Esophagus squamous epithelium (tissue), 5 donors: ENCODE measurements at regions not wholly inside any gene's neighbourhood (a gene's known extent, or its start where the extent isn't known, plus 50 kb on each side); places are given as distances from the start of the nearest gene placed in this dataset.

ENCODE experiments used
- DNase-seq: peaks from one replicate; lab custom pipeline; 2025; lab: John Stamatoyannopoulos, UW
- H3K27ac ChIP-seq, 4 donors: fragments of 200-600 bp; sonication (generic); one replicate each; pipeline ENCODE4 v1.5.1; 2016 to 2019; ENCODE audit warnings: mild to moderate bottlenecking in 1 of 4
- H3K27me3 ChIP-seq, 4 donors: fragments of 200-600 bp; sonication (generic); 1 replicate in 3 of 4; 2 replicates in 1 of 4; pipeline versions ENCODE4 v1.5.1 to v1.6.0; 2017 to 2021; ENCODE audit warnings: antibody characterized with exemption in 1 of 4
- H3K36me3 ChIP-seq, 3 donors: fragments of 200-600 bp; sonication (generic); one replicate each; pipeline ENCODE4 v1.5.1; 2016 to 2019
- H3K4me1 ChIP-seq, 3 donors: fragments of 200-600 bp; sonication (generic); one replicate each; pipeline ENCODE4 v1.5.1; 2017 to 2019
- H3K4me3 ChIP-seq, 4 donors: fragments of 200-600 bp; sonication (generic); 1 replicate in 3 of 4; 2 replicates in 1 of 4; pipeline ENCODE4 v1.5.1; 2016 to 2019; ENCODE audit warnings: mild to moderate bottlenecking in 2 of 4, moderate library complexity in 1 of 4
- H3K9me3 ChIP-seq, 3 donors: fragments of 200-600 bp; sonication (generic); one replicate each; pipeline ENCODE4 v1.5.1; 2016 to 2019
- CTCF ChIP-seq, 6 experiments: fragments of 450-650 bp in 4 of 6; fragments of 200-600 bp in 2 of 6; sonication (generic) in 2 of 6; IDR thresholded peaks; one replicate each; pipeline ENCODE4 v1.5.1; 2016 to 2019; ENCODE audit warnings: antibody characterized with exemption in 6 of 6, mild to moderate bottlenecking in 4 of 6, moderate library complexity in 4 of 6
- POLR2A ChIP-seq, 4 donors: fragments of 450-650 bp; IDR thresholded peaks; one replicate each; pipeline ENCODE4 v1.6.1; 2017; ENCODE audit warnings: antibody characterized with exemption in 4 of 4, mild to moderate bottlenecking in 4 of 4, moderate library complexity in 3 of 4
- WGBS, 2 donors: methylation state at CpG; one replicate each; pipeline ENCODE4 v1.1.5; 2018; 5-methylcytosine and 5-hydroxymethylcytosine counted together
- intact Hi-C: fragments of 100-400 bp; cut with DNase I; formaldehyde crosslinking; loops from one replicate; pipeline ENCODE4 v1.15.0; 2022
- donor health status: DM: yes; HTN: yes; CAD: no.

GRCh38 chr6:66808771-66809170, 1101.7 kb upstream of the EYS start:
- WGBS, 2 donors = 87 to 94% methylated on average over 1 of the region's 1 CpG
- intact Hi-C loops = no loop called here

GRCh38 chr6:66796987-66797386, 1090.0 kb upstream of the EYS start:
- no peak overlapping the region for H3K27ac ChIP-seq
- no peak overlapping the region for H3K4me3 ChIP-seq
- no peaks in the 10 kb centered on the region for H3K9me3 ChIP-seq
- no peak for TF ChIP-seq POLR2A (IDR thresholded peaks at IDR 0.05)
- TF ChIP-seq CTCF (IDR thresholded peaks at IDR 0.05) = no peak
- H3K4me1 ChIP-seq = no peaks in the 10 kb centered on the region
- no peak for DNase-seq
- H3K36me3 ChIP-seq = no peaks in the 10 kb centered on the region
- intact Hi-C loops = no loop called here
- WGBS, 2 donors = 37 to 59% methylated on average over 3 of the region's 3 CpGs
- H3K27me3 ChIP-seq = no peaks in the 10 kb centered on the region

More at GRCh38 chr6:66808771-66809170, 1101.7 kb upstream of the EYS start:
- Histone ChIP-seq H3K27me3 (no peaks in the 10 kb centered on the region), H3K4me1 (no peaks in the 10 kb centered on the region), H3K4me3 (no peak overlapping the region), H3K36me3 (no peaks in the 10 kb centered on the region), H3K27ac (no peak overlapping the region), H3K9me3 (no peaks in the 10 kb centered on the region)
- TF ChIP-seq POLR2A (IDR thresholded peaks at IDR 0.05) (no peak), CTCF (IDR thresholded peaks at IDR 0.05) (no peak)
- DNase-seq = no peak

GRCh38 chr6:66788579-66788978, 1081.6 kb upstream of the EYS start:
- WGBS, 2 donors = 90% methylated on average over 3 of the region's 3 CpGs; no CpG with 5 or more reads in 1 of the 2 donors
- Histone ChIP-seq H3K27me3 (no peaks in the 10 kb centered on the region), H3K27ac (no peak overlapping the region), H3K9me3 (peaks cover 0 to 14% (median 8%) of the 10 kb centered on the region in 3 donors), H3K36me3 (no peaks in the 10 kb centered on the region), H3K4me3 (no peak overlapping the region), H3K4me1 (no peaks in the 10 kb centered on the region)
- no peak for TF ChIP-seq CTCF (IDR thresholded peaks at IDR 0.05)
- no peak for TF ChIP-seq POLR2A (IDR thresholded peaks at IDR 0.05)
- intact Hi-C loops = no loop called here
- no peak for DNase-seq

GRCh38 chr6:66772800-66773199, 1065.8 kb upstream of the EYS start:
- Histone ChIP-seq H3K27me3 (no peaks in the 10 kb centered on the region), H3K4me1 (no peaks in the 10 kb centered on the region), H3K27ac (no peak overlapping the region), H3K9me3 (peaks cover 0 to 6% (median 0%) of the 10 kb centered on the region in 3 donors), H3K36me3 (no peaks in the 10 kb centered on the region), H3K4me3 (no peak overlapping the region)
- no peak for DNase-seq
- WGBS, 2 donors = 32% methylated on average over 2 of the region's 2 CpGs
- intact Hi-C loops = no loop called here
- TF ChIP-seq POLR2A (IDR thresholded peaks at IDR 0.05) (no peak), CTCF (IDR thresholded peaks at IDR 0.05) (no peak)

- TF ChIP-seq CTCF (IDR thresholded peaks at IDR 0.05) = no peak
- no peak for TF ChIP-seq POLR2A (IDR thresholded peaks at IDR 0.05)
- Histone ChIP-seq H3K27me3 (no peaks in the 10 kb centered on the region), H3K36me3 (no peaks in the 10 kb centered on the region), H3K4me1 (no peaks in the 10 kb centered on the region), H3K4me3 (no peak overlapping the region), H3K27ac (no peak overlapping the region), H3K9me3 (peaks cover 0 to 2% (median 0%) of the 10 kb centered on the region in 3 donors)
- intact Hi-C loops = no loop called here
- DNase-seq = no peak
- 67 to 77% methylated on average over 1 of the region's 2 CpGs for WGBS, 2 donors
Measured at GRCh38 chr6:66771626-66772025, 1064.6 kb upstream of the EYS start.
